Omental fat pad (tissue), 3 donors: ENCODE measurements at regions not wholly inside any gene's neighbourhood (a gene's known extent, or its start where the extent isn't known, plus 50 kb on each side); places are given as distances from the start of the nearest gene placed in this dataset.

Experiments
- ATAC-seq: fragments of 150-250 bp; one replicate; pipeline ENCODE4 v1.9.1; 2016; ENCODE audit warnings: mild to moderate bottlenecking, moderate library complexity; ENCODE audit not compliant: low FRiP score
- DNase-seq: peaks from one replicate; pipeline ENCODE4 v3.0.0-alpha.2; 2019; ENCODE audit warnings: low spot score
- CTCF ChIP-seq, 3 donors: fragments of 450-650 bp; IDR thresholded peaks; one replicate each; pipeline ENCODE4 v1.5.1; 2016 to 2017; ENCODE audit warnings: antibody characterized with exemption in 3 of 3, mild to moderate bottlenecking in 3 of 3, moderate library complexity in 2 of 3

GRCh38 chr21:16095005-16095404 lies 365.2 kb downstream of the USP25 start:
- no peak for TF ChIP-seq CTCF (IDR thresholded peaks at IDR 0.05)
- DNase-seq = no peak
- no peak for ATAC-seq

GRCh38 chr21:16096988-16097387 lies 367.2 kb downstream of the USP25 start:
- ATAC-seq (no peak), DNase-seq (no peak)
- TF ChIP-seq CTCF (IDR thresholded peaks at IDR 0.05) = no peak

GRCh38 chr21:16102113-16102512 lies 372.3 kb downstream of the USP25 start:
- ATAC-seq (no peak), DNase-seq (no peak)
- no peak for TF ChIP-seq CTCF (IDR thresholded peaks at IDR 0.05)

- no peak for DNase-seq
- no peak for ATAC-seq
- no peak for TF ChIP-seq CTCF (IDR thresholded peaks at IDR 0.05)
These were observed 378.8 kb downstream of the USP25 start for GRCh38 chr21:16108561-16109075.

- no peak for ATAC-seq
- DNase-seq = no peak
- no peak for TF ChIP-seq CTCF (IDR thresholded peaks at IDR 0.05)
These were observed 383.4 kb downstream of the USP25 start for GRCh38 chr21:16113052-16113715.

GRCh38 chr21:16115461-16115860 lies 385.7 kb downstream of the USP25 start:
- no peak for TF ChIP-seq CTCF (IDR thresholded peaks at IDR 0.05)
- no peak for ATAC-seq
- DNase-seq = no peak

GRCh38 chr21:16116069-16116468 lies 386.3 kb downstream of the USP25 start:
- ATAC-seq (no peak), DNase-seq (no peak)
- TF ChIP-seq CTCF (IDR thresholded peaks at IDR 0.05) = no peak
